DMS153 (cell line): ENCODE measurements at regions not wholly inside any gene's neighbourhood (a gene's known extent, or its start where the extent isn't known, plus 50 kb on each side); places are given as distances from the start of the nearest gene placed in this dataset.
"Not testable (repeated sequence)": the region's sequence is repeated elsewhere in the genome, so short reads cannot be mapped to it uniquely, and the experiment has no call there.

Experiments
- DNase-seq: peaks from one replicate; lab custom pipeline; 2025; lab: John Stamatoyannopoulos, UW

- DNase-seq: not testable (repeated sequence)
These were observed 816.6 kb upstream of the TENM4 start for GRCh38 chr11:80257319-80258015.

- no peak for DNase-seq
These were observed 814.2 kb upstream of the TENM4 start for GRCh38 chr11:80255021-80255420.

- no peak for DNase-seq
These were observed 800.9 kb upstream of the TENM4 start for GRCh38 chr11:80241766-80242165.

- DNase-seq: no peak
These were observed 799.4 kb upstream of the TENM4 start for GRCh38 chr11:80240245-80240644.

- DNase-seq: no peak
These were observed 798.4 kb upstream of the TENM4 start for GRCh38 chr11:80239217-80239616.

GRCh38 chr11:80227915-80228314, 787.1 kb upstream of the TENM4 start:
- no peak for DNase-seq

- DNase-seq: no peak
These were observed 773.6 kb upstream of the TENM4 start for GRCh38 chr11:80214413-80214812.

- DNase-seq: no peak
These were observed 770.8 kb upstream of the TENM4 start for GRCh38 chr11:80211673-80212072.

- DNase-seq: no peak
These were observed 763.2 kb upstream of the TENM4 start for GRCh38 chr11:80204021-80204420.

GRCh38 chr11:80196932-80197554, 756.2 kb upstream of the TENM4 start:
- DNase-seq: no peak

GRCh38 chr11:80196041-80196440, 755.2 kb upstream of the TENM4 start:
- no peak for DNase-seq

- DNase-seq: no peak
These were observed 753.8 kb upstream of the TENM4 start for GRCh38 chr11:80194625-80195024.

GRCh38 chr11:80194016-80194415, 753.2 kb upstream of the TENM4 start:
- no peak for DNase-seq

GRCh38 chr11:80188076-80188627, 747.3 kb upstream of the TENM4 start:
- DNase-seq: no peak

- no peak for DNase-seq
These were observed 745.9 kb upstream of the TENM4 start for GRCh38 chr11:80186692-80187091.

- DNase-seq: no peak
These were observed 742.1 kb upstream of the TENM4 start for GRCh38 chr11:80182901-80183300.

- DNase-seq: no peak
These were observed 732.7 kb upstream of the TENM4 start for GRCh38 chr11:80173371-80174136.

GRCh38 chr11:80168796-80169195, 728.0 kb upstream of the TENM4 start:
- no peak for DNase-seq

- no peak for DNase-seq
These were observed 726.9 kb upstream of the TENM4 start for GRCh38 chr11:80167766-80168165.

- DNase-seq: no peak
These were observed 724.9 kb upstream of the TENM4 start for GRCh38 chr11:80165744-80166143.

- no peak for DNase-seq
These were observed 722.6 kb upstream of the TENM4 start for GRCh38 chr11:80163441-80163840.

GRCh38 chr11:80163011-80163410, 722.2 kb upstream of the TENM4 start:
- no peak for DNase-seq

GRCh38 chr11:80162387-80162786, 721.6 kb upstream of the TENM4 start:
- DNase-seq: no peak
